CD4-positive, alpha-beta T cell (primary cell): ENCODE measurements at regions not wholly inside any gene's neighbourhood (a gene's known extent, or its start where the extent isn't known, plus 50 kb on each side); places are given as distances from the start of the nearest gene placed in this dataset.

Experiments used
- ATAC-seq: fragments of 200-7000 bp; cut with Tn5 transposase; one replicate; pipeline ENCODE4 v1.10.0; 2022; ENCODE audit warnings: mild to moderate bottlenecking; ENCODE audit not compliant: poor library complexity
- CTCF ChIA-PET: fragments of 350-600 bp; sonication (Branson Sonifier 250); formaldehyde crosslinking; loops from one replicate; lab custom pipeline; 2021; ENCODE audit warnings: antibody characterized with exemption, inconsistent platforms; lab: Charles Lee
- POLR2A ChIA-PET: fragments of 350-600 bp; sonication (Branson Sonifier 250); formaldehyde crosslinking; loops from one replicate; lab custom pipeline; 2021; ENCODE audit warnings: antibody characterized with exemption, inconsistent platforms; lab: Charles Lee
- DNase-seq, 14 experiments: peaks; one replicate each; pipeline ENCODE4 v3.0.0-alpha.2; 2013 to 2020; ENCODE audit warnings: mixed read lengths in 2 of 14
- H3K27ac ChIP-seq, 2 donors: one replicate each; pipeline versions ENCODE4 v1.5.1 to v1.7.0; 2013; ENCODE audit warnings: low read length in 2 of 2, low read depth in 1 of 2, mild to moderate bottlenecking in 1 of 2
- H3K27me3 ChIP-seq, 2 experiments: 1 replicate in 1 of 2; 2 replicates in 1 of 2; pipeline versions ENCODE4 v1.6.1 to v1.7.0; 2013; ENCODE audit warnings: low read length in 2 of 2, control low read depth in 1 of 2, mild to moderate bottlenecking in 1 of 2, moderate library complexity in 1 of 2; ENCODE audit not compliant: insufficient read depth in 2 of 2, control insufficient read depth in 1 of 2
- H3K36me3 ChIP-seq: one replicate; pipeline ENCODE4 v1.6.1; 2013; ENCODE audit warnings: low read length, control low read depth; ENCODE audit not compliant: insufficient read depth
- H3K4me1 ChIP-seq: one replicate; pipeline ENCODE4 v1.6.1; 2013; ENCODE audit warnings: low read length, control low read depth; ENCODE audit not compliant: insufficient read depth
- H3K4me3 ChIP-seq: one replicate; pipeline ENCODE4 v1.5.1; 2013; ENCODE audit warnings: mild to moderate bottlenecking, low read length, moderate library complexity
- H3K9me3 ChIP-seq, 2 experiments: 1 replicate in 1 of 2; 2 replicates in 1 of 2; pipeline versions ENCODE4 v1.6.1 to v1.7.0; 2013; ENCODE audit warnings: low read length in 2 of 2, mild to moderate bottlenecking in 2 of 2, control low read depth in 1 of 2, moderate library complexity in 1 of 2; ENCODE audit not compliant: control insufficient read depth in 1 of 2, insufficient read depth in 1 of 2
- H3K27ac Mint-ChIP-seq: one replicate; pipeline ENCODE4 v1.8.0; 2020; ENCODE audit warnings: mixed read lengths
- H3K27me3 Mint-ChIP-seq: one replicate; pipeline ENCODE4 v1.8.0; 2021; ENCODE audit warnings: mixed read lengths
- H3K36me3 Mint-ChIP-seq: one replicate; pipeline ENCODE4 v1.8.0; 2021; ENCODE audit warnings: low read depth, mixed read lengths
- H3K4me1 Mint-ChIP-seq: one replicate; pipeline ENCODE4 v1.8.0; 2021; ENCODE audit warnings: low read depth, mixed read lengths
- H3K4me3 Mint-ChIP-seq: one replicate; pipeline ENCODE4 v1.8.0; 2020; ENCODE audit warnings: mild to moderate bottlenecking, mixed read lengths
- H3K9me3 Mint-ChIP-seq: one replicate; pipeline ENCODE4 v1.8.0; 2020; ENCODE audit warnings: mixed read lengths
- intact Hi-C, 2 experiments: fragments of 100-400 bp; cut with DNase I in 1 of 2; cut with micrococcal nuclease in 1 of 2; formaldehyde crosslinking; loops; one replicate each; pipeline versions ENCODE4 v1.15.1 to v1.9.0; 2023 to 2025; cut with DNase I, micrococcal nuclease
- TF ChIP-seq, protein P1 (sequence below): fragments of 200-600 bp; IDR thresholded peaks from one replicate; pipeline ENCODE4 v1.8.0; 2022; ENCODE audit warnings: antibody characterized with exemption, mild to moderate bottlenecking

DNA sequence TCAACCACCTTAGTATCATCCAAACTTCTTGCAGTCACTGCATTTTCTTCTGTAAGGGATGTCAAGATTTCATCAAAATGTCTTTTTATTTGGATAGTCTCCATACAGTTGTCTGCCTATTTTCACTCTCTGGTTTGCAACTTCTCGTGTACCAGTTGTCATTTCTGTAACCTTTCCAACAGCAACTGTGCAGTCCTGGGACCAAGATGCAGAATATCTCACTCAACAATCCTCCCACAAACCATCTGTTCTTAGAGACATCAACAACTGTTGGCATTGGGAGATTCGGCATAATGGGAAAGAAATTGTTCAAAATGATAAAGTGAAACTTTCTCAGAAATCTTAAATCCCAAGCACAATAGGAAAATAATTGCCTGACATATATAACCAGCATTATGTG is 933.6 kb upstream of the SLC39A10 start:
- H3K4me1 ChIP-seq = no peaks in the 10 kb centered on the region
- Mint-ChIP-seq H3K9me3 (no peaks in the 10 kb centered on the region), H3K36me3 (no peaks in the 10 kb centered on the region), H3K4me1 (no peaks in the 10 kb centered on the region), H3K4me3 (no peak overlapping the region), H3K27ac (no peak overlapping the region), H3K27me3 (no peaks in the 10 kb centered on the region)
- no peak for ATAC-seq
- no peaks in the 10 kb centered on the region for H3K27me3 ChIP-seq
- no peak for DNase-seq
- H3K4me3 ChIP-seq = no peak overlapping the region
- ChIA-PET CTCF (no interaction called here), POLR2A (no interaction called here)
- H3K36me3 ChIP-seq = no peaks in the 10 kb centered on the region
- TF ChIP-seq, protein P1, sequence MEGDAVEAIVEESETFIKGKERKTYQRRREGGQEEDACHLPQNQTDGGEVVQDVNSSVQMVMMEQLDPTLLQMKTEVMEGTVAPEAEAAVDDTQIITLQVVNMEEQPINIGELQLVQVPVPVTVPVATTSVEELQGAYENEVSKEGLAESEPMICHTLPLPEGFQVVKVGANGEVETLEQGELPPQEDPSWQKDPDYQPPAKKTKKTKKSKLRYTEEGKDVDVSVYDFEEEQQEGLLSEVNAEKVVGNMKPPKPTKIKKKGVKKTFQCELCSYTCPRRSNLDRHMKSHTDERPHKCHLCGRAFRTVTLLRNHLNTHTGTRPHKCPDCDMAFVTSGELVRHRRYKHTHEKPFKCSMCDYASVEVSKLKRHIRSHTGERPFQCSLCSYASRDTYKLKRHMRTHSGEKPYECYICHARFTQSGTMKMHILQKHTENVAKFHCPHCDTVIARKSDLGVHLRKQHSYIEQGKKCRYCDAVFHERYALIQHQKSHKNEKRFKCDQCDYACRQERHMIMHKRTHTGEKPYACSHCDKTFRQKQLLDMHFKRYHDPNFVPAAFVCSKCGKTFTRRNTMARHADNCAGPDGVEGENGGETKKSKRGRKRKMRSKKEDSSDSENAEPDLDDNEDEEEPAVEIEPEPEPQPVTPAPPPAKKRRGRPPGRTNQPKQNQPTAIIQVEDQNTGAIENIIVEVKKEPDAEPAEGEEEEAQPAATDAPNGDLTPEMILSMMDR = no peak
- H3K9me3 ChIP-seq = no peaks in the 10 kb centered on the region
- H3K27ac ChIP-seq = no peak overlapping the region
- intact Hi-C loops = no loop called here

DNA sequence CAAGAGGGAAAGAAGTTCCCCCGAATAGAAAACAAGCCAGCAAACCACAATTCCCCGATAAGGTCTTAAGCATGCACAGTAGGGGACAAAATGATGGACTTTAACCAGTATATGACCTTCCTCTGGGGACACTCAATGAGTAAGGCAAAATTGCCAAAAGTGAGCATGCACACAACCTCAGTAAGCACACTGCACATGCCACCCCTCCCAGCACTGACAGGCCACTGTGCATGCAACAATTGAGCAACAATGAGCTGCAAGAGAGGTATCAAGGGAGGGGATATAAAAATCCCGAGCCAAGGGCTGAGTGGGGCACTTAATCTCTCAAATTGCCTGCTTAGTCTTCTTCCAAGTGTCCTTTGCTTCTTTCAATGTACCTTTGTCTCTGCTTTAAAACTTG is 935.8 kb upstream of the SLC39A10 start:
- ChIA-PET CTCF (interaction anchor here (1.1 kb wide), 1 partner anchor 11 kb away, joined by 3 read pairs; no protein-coding TSS in a partner anchor), POLR2A (no interaction called here)
- H3K36me3 Mint-ChIP-seq = no peaks in the 10 kb centered on the region
- no peaks in the 10 kb centered on the region for H3K9me3 Mint-ChIP-seq
- Histone ChIP-seq H3K27me3 (no peaks in the 10 kb centered on the region), H3K27ac (no peak overlapping the region), H3K4me1 (no peaks in the 10 kb centered on the region), H3K4me3 (no peak overlapping the region), H3K36me3 (no peaks in the 10 kb centered on the region), H3K9me3 (no peaks in the 10 kb centered on the region)
- ATAC-seq (no peak), DNase-seq (no peak)
- no peak overlapping the region for H3K27ac Mint-ChIP-seq
- TF ChIP-seq, protein P1 = no peak
- no peaks in the 10 kb centered on the region for H3K27me3 Mint-ChIP-seq
- no peak overlapping the region for H3K4me3 Mint-ChIP-seq
- no peaks in the 10 kb centered on the region for H3K4me1 Mint-ChIP-seq
- intact Hi-C loops = no loop called here

DNA sequence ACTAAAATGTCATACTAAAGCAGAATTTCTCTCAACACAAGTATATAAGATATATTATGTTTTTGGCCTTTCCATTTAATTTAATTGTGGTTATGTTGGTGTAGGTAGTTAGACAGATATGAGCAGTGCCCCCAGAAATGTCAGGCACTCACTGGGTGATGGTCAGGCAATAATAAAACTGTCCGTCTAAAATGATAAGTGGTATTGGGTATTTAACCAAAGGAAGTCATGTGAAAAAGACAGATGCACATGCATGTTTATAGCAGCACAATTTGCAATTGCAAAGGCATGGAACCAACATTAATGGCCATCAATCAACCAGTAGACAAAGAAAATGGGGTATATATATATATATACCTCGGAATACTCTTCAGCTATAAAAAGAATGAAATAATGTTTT is 936.6 kb upstream of the SLC39A10 start:
- no peaks in the 10 kb centered on the region for H3K27me3 Mint-ChIP-seq
- H3K4me1 Mint-ChIP-seq = no peaks in the 10 kb centered on the region
- DNase-seq = no peak
- no peak for ATAC-seq
- H3K4me3 Mint-ChIP-seq = no peak overlapping the region
- POLR2A ChIA-PET = no interaction called here
- Histone ChIP-seq H3K36me3 (no peaks in the 10 kb centered on the region), H3K9me3 (no peaks in the 10 kb centered on the region), H3K27ac (no peak overlapping the region), H3K4me3 (no peak overlapping the region), H3K27me3 (no peaks in the 10 kb centered on the region), H3K4me1 (no peaks in the 10 kb centered on the region)
- CTCF ChIA-PET = interaction anchor here (1.1 kb wide), 1 partner anchor 12 kb away, joined by 3 read pairs; no protein-coding TSS in a partner anchor
- H3K36me3 Mint-ChIP-seq = no peaks in the 10 kb centered on the region
- TF ChIP-seq, protein P1 = no peak
- no peak overlapping the region for H3K27ac Mint-ChIP-seq
- no peaks in the 10 kb centered on the region for H3K9me3 Mint-ChIP-seq
- intact Hi-C loops = no loop called here
